ENCODE measurements at regions not wholly inside any gene's neighbourhood (a gene's known extent, or its start where the extent isn't known, plus 50 kb on each side); places are given as distances from the start of the nearest gene placed in this dataset.

- no peak for TF ChIP-seq POLR2A (IDR thresholded peaks at IDR 0.05; ENCODE audit: low read length)
- no peak for TF ChIP-seq GATA1 (IDR thresholded peaks at IDR 0.05; ENCODE audit: low read depth, low read length)
Observed at GRCh38 chr18:76055025-76055424, 440.0 kb downstream of the ZNF516 start.
